ENCODE measurements at regions not wholly inside any gene's neighbourhood (a gene's known extent, or its start where the extent isn't known, plus 50 kb on each side); places are given as distances from the start of the nearest gene placed in this dataset.
"Not testable (repeated sequence)": the region's sequence is repeated elsewhere in the genome, so short reads cannot be mapped to it uniquely, and the experiment has no call there.

GRCh38 chr1:146656356-146657060 is 281.6 kb upstream of the NBPF12 start:
- intact Hi-C loops (cut with micrococcal nuclease); dilution Hi-C loops (cut with HindIII; ENCODE audit: low sequenced_read_pairs, unreplicated experiment); H2BK20ac ChIP-seq (ENCODE audit: low read depth, low read length); ATAC-seq (ENCODE audit: low read depth); H4K8ac ChIP-seq (ENCODE audit: low read depth in 2 of 2, low read length in 2 of 2); H3K9ac ChIP-seq (ENCODE audit: low read depth, low read length); H3K56ac ChIP-seq (ENCODE audit: extremely low read depth, insufficient read depth, low read length); H3K18ac ChIP-seq (ENCODE audit: low read depth, low read length); H4K5ac ChIP-seq (ENCODE audit: low read depth, low read length); H2AK5ac ChIP-seq (ENCODE audit: low read depth, low read length); H3K23ac ChIP-seq (ENCODE audit: low read depth, low read length); H3K9me1 ChIP-seq (ENCODE audit: insufficient read depth, low read length); H4K20me1 ChIP-seq (ENCODE audit: insufficient read depth, low read length); H3K27me3 ChIP-seq (ENCODE audit: control insufficient read depth, insufficient read depth, low read length); H3K36me3 ChIP-seq (ENCODE audit: control insufficient read depth, insufficient read depth, low read length); H3K9me3 ChIP-seq (ENCODE audit: control insufficient read depth, insufficient read depth, low read length); H3K4me3 ChIP-seq (ENCODE audit: insufficient read depth, low read depth, low read length); H3K27ac ChIP-seq (ENCODE audit: insufficient read depth, low read length); H3K4ac ChIP-seq (ENCODE audit: low read depth, low read length); H2BK15ac ChIP-seq (ENCODE audit: low read depth, low read length); H2BK120ac ChIP-seq (ENCODE audit: low read depth, low read length); DNase-seq; CTCF ChIA-PET; H3K79me1 ChIP-seq (ENCODE audit: low read depth in 1 of 2, low read length in 2 of 2); H3K14ac ChIP-seq (replicated peaks; ENCODE audit: low read depth, low read length); H2BK5ac ChIP-seq (ENCODE audit: low read depth, low read length, poor library complexity, severe bottlenecking); H2AFZ ChIP-seq (replicated peaks; ENCODE audit: low read length, poor library complexity); H2AK9ac ChIP-seq (replicated peaks; ENCODE audit: low read depth, low read length, poor library complexity); POLR2A ChIA-PET (ENCODE audit: unreplicated experiment); H4K91ac ChIP-seq (ENCODE audit: insufficient read depth, low read depth, low read length); in situ Hi-C loops (cut with MboI; ENCODE audit: low sequenced_read_pairs); H3K4me2 ChIP-seq (ENCODE audit: low read depth, low read length); H3K4me1 ChIP-seq (ENCODE audit: control insufficient read depth, insufficient read depth, low read length); BruUV-seq (replicated peaks): not testable (repeated sequence)
- WGBS, 2 experiments (ENCODE audit: extremely low coverage in 2 of 2, insufficient read length in 1 of 2), result no CpG with 5 or more reads among the region's 3 CpGs

GRCh38 chr1:146654763-146655162 is 283.4 kb upstream of the NBPF12 start:
- DNase-seq; H3K14ac ChIP-seq (replicated peaks; ENCODE audit: low read depth, low read length); H2AK9ac ChIP-seq (replicated peaks; ENCODE audit: low read depth, low read length, poor library complexity); H2BK20ac ChIP-seq (ENCODE audit: low read depth, low read length); H3K56ac ChIP-seq (ENCODE audit: extremely low read depth, insufficient read depth, low read length); H3K23ac ChIP-seq (ENCODE audit: low read depth, low read length); H4K91ac ChIP-seq (ENCODE audit: insufficient read depth, low read depth, low read length); POLR2A ChIA-PET (ENCODE audit: unreplicated experiment); H3K9me3 ChIP-seq (ENCODE audit: control insufficient read depth, insufficient read depth, low read length); H3K27ac ChIP-seq (ENCODE audit: insufficient read depth, low read length); dilution Hi-C loops (cut with HindIII; ENCODE audit: low sequenced_read_pairs, unreplicated experiment); H4K8ac ChIP-seq (ENCODE audit: low read depth in 2 of 2, low read length in 2 of 2); H2BK15ac ChIP-seq (ENCODE audit: low read depth, low read length); CTCF ChIA-PET; intact Hi-C loops (cut with micrococcal nuclease); ATAC-seq (ENCODE audit: low read depth); H3K27me3 ChIP-seq (ENCODE audit: control insufficient read depth, insufficient read depth, low read length); in situ Hi-C loops (cut with MboI; ENCODE audit: low sequenced_read_pairs); H2BK5ac ChIP-seq (ENCODE audit: low read depth, low read length, poor library complexity, severe bottlenecking); H3K79me1 ChIP-seq (ENCODE audit: low read depth in 1 of 2, low read length in 2 of 2); H3K9me1 ChIP-seq (ENCODE audit: insufficient read depth, low read length); BruUV-seq (replicated peaks); H3K4me3 ChIP-seq (ENCODE audit: insufficient read depth, low read depth, low read length); H4K5ac ChIP-seq (ENCODE audit: low read depth, low read length); H3K4ac ChIP-seq (ENCODE audit: low read depth, low read length); H2AK5ac ChIP-seq (ENCODE audit: low read depth, low read length); H2AFZ ChIP-seq (replicated peaks; ENCODE audit: low read length, poor library complexity); H3K4me1 ChIP-seq (ENCODE audit: control insufficient read depth, insufficient read depth, low read length); H2BK120ac ChIP-seq (ENCODE audit: low read depth, low read length); H3K18ac ChIP-seq (ENCODE audit: low read depth, low read length); H3K4me2 ChIP-seq (ENCODE audit: low read depth, low read length); H3K9ac ChIP-seq (ENCODE audit: low read depth, low read length); H3K36me3 ChIP-seq (ENCODE audit: control insufficient read depth, insufficient read depth, low read length); H4K20me1 ChIP-seq (ENCODE audit: insufficient read depth, low read length): not testable (repeated sequence)
- WGBS, 2 experiments (ENCODE audit: extremely low coverage in 2 of 2, insufficient read length in 1 of 2), result no CpG with 5 or more reads among the region's 4 CpGs
